H9 (cell line): ENCODE measurements at regions not wholly inside any gene's neighbourhood (a gene's known extent, or its start where the extent isn't known, plus 50 kb on each side); places are given as distances from the start of the nearest gene placed in this dataset.

Source experiments
- DNase-seq: peaks from one replicate; pipeline ENCODE4 v3.0.0-alpha.2; 2017
- H2AFZ ChIP-seq: one replicate; pipeline ENCODE4 v1.6.1; 2013; ENCODE audit warnings: mild to moderate bottlenecking, low read length, control low read depth, moderate library complexity
- H2AK5ac ChIP-seq: 2 replicates; pipeline ENCODE4 v1.6.1; 2013; ENCODE audit warnings: low read length, control low read depth, mixed read lengths; ENCODE audit not compliant: insufficient read length
- H2BK120ac ChIP-seq: one replicate; pipeline ENCODE4 v1.6.1; 2013; ENCODE audit warnings: low read depth, mild to moderate bottlenecking, low read length, control low read depth, inconsistent platforms; ENCODE audit not compliant: poor library complexity, severe bottlenecking
- H2BK12ac ChIP-seq: 2 replicates; pipeline ENCODE4 v1.6.1; 2013; ENCODE audit warnings: low read length, control low read depth, mixed read lengths, low read depth; ENCODE audit not compliant: insufficient read length
- H2BK15ac ChIP-seq: 2 replicates; pipeline ENCODE4 v1.6.1; 2013; ENCODE audit warnings: low read depth, low read length, control low read depth
- H2BK20ac ChIP-seq: one replicate; pipeline ENCODE4 v1.6.1; 2013; ENCODE audit warnings: low read depth, mild to moderate bottlenecking, low read length, control low read depth, inconsistent platforms; ENCODE audit not compliant: poor library complexity, severe bottlenecking
- H2BK5ac ChIP-seq: 2 replicates; pipeline ENCODE4 v1.6.1; 2013; ENCODE audit warnings: low read length, control low read depth, mixed read lengths; ENCODE audit not compliant: insufficient read length
- H3K14ac ChIP-seq: 2 replicates; pipeline ENCODE4 v1.6.1; 2013; ENCODE audit warnings: low read length, control low read depth; ENCODE audit not compliant: insufficient read depth
- H3K18ac ChIP-seq: 2 replicates; pipeline ENCODE4 v1.6.1; 2013; ENCODE audit warnings: low read depth, mild to moderate bottlenecking, mixed read lengths, low read length, control low read depth; ENCODE audit not compliant: insufficient read length
- H3K23ac ChIP-seq: 2 replicates; pipeline ENCODE4 v1.6.1; 2013; ENCODE audit warnings: low read length, control low read depth, mixed read lengths, low read depth; ENCODE audit not compliant: insufficient read length
- H3K23me2 ChIP-seq: 2 replicates; pipeline ENCODE4 v1.6.1; 2013; ENCODE audit warnings: low read depth, mild to moderate bottlenecking, mixed read lengths, low read length, control low read depth; ENCODE audit not compliant: insufficient read length, poor library complexity, severe bottlenecking
- H3K27ac ChIP-seq: 2 replicates; pipeline ENCODE4 v1.5.1; 2013; ENCODE audit warnings: low read length, control low read depth, mixed read lengths, low read depth; ENCODE audit not compliant: insufficient read length
- H3K27me3 ChIP-seq: 2 replicates; pipeline ENCODE4 v1.6.1; 2013; ENCODE audit warnings: low read length, control low read depth, inconsistent platforms; ENCODE audit not compliant: insufficient read depth
- H3K4ac ChIP-seq: 2 replicates; pipeline ENCODE4 v1.6.1; 2013; ENCODE audit warnings: low read depth, mild to moderate bottlenecking, control low read depth, inconsistent platforms, low read length, moderate library complexity
- H3K4me1 ChIP-seq: 2 replicates; pipeline ENCODE4 v1.6.1; 2013; ENCODE audit warnings: low read length, control low read depth, inconsistent platforms; ENCODE audit not compliant: insufficient read depth
- H3K4me2 ChIP-seq: 2 replicates; pipeline ENCODE4 v1.6.1; 2013; ENCODE audit warnings: low read length, control low read depth, mixed read lengths; ENCODE audit not compliant: insufficient read length, insufficient read depth
- H3K56ac ChIP-seq: 2 replicates; pipeline ENCODE4 v1.6.1; 2013; ENCODE audit warnings: low read depth, mild to moderate bottlenecking, mixed read lengths, low read length, control low read depth; ENCODE audit not compliant: insufficient read length
- H3K79me1 ChIP-seq: 2 replicates; pipeline ENCODE4 v1.6.1; 2013; ENCODE audit warnings: low read depth, mild to moderate bottlenecking, moderate library complexity, low read length, control low read depth, inconsistent platforms; ENCODE audit not compliant: insufficient read depth, poor library complexity, severe bottlenecking
- H3K79me2 ChIP-seq: 2 replicates; pipeline ENCODE4 v1.6.1; 2013; ENCODE audit warnings: low read length, control low read depth, inconsistent platforms; ENCODE audit not compliant: insufficient read depth
- H3K9ac ChIP-seq: 2 replicates; pipeline ENCODE4 v1.6.1; 2013; ENCODE audit warnings: low read length, control low read depth, mixed read lengths; ENCODE audit not compliant: insufficient read length; ENCODE audit errors: extremely low read depth
- H3K9me3 ChIP-seq: one replicate; pipeline ENCODE4 v1.6.1; 2013; ENCODE audit warnings: low read depth, low read length, inconsistent platforms; ENCODE audit not compliant: control insufficient read depth
- H3T11ph ChIP-seq: one replicate; pipeline ENCODE4 v1.6.1; 2013; ENCODE audit warnings: mild to moderate bottlenecking, low read length, control low read depth, inconsistent platforms
- H4K20me1 ChIP-seq: one replicate; pipeline ENCODE4 v1.6.1; 2013; ENCODE audit not compliant: control insufficient read depth, insufficient read length, insufficient read depth
- H4K5ac ChIP-seq: 2 replicates; pipeline ENCODE4 v1.6.1; 2013; ENCODE audit warnings: low read depth, mild to moderate bottlenecking, mixed read lengths, low read length, control low read depth; ENCODE audit not compliant: insufficient read length
- H4K8ac ChIP-seq: replicated peaks from 2 replicates; pipeline ENCODE4 v1.6.1; 2013; ENCODE audit warnings: low read length, control low read depth, mixed read lengths, low read depth; ENCODE audit not compliant: insufficient read length
- H4K91ac ChIP-seq: 2 replicates; pipeline ENCODE4 v1.6.1; 2013; ENCODE audit warnings: low read depth, mild to moderate bottlenecking, moderate library complexity, mixed read lengths, low read length, control low read depth; ENCODE audit not compliant: insufficient read length
- H3K27ac Mint-ChIP-seq, 3 experiments: 2 replicates in 2 of 3; 3 replicates in 1 of 3; pipeline ENCODE4 v1.8.0; 2020 to 2021; ENCODE audit warnings: mixed read lengths in 3 of 3, mild to moderate bottlenecking in 1 of 3, moderate library complexity in 1 of 3
- H3K27me3 Mint-ChIP-seq: 2 replicates; pipeline ENCODE4 v1.8.0; 2021; ENCODE audit warnings: low read depth, mild to moderate bottlenecking, moderate library complexity, mixed read lengths
- H3K36me3 Mint-ChIP-seq, 3 experiments: 2 replicates in 2 of 3; 3 replicates in 1 of 3; pipeline ENCODE4 v1.8.0; 2020 to 2021; ENCODE audit warnings: low read depth in 3 of 3, mixed read lengths in 3 of 3; ENCODE audit not compliant: insufficient read depth in 1 of 3
- H3K4me1 Mint-ChIP-seq, 2 experiments: 2 replicates each; pipeline ENCODE4 v1.8.0; 2020; ENCODE audit warnings: mixed read lengths in 2 of 2
- H3K4me3 Mint-ChIP-seq, 2 experiments: 2 replicates in 1 of 2; 3 replicates in 1 of 2; pipeline ENCODE4 v1.8.0; 2020 to 2021; ENCODE audit warnings: mild to moderate bottlenecking in 2 of 2, mixed read lengths in 2 of 2, moderate library complexity in 1 of 2
- H3K9me3 Mint-ChIP-seq, 2 experiments: 2 replicates in 1 of 2; 3 replicates in 1 of 2; pipeline ENCODE4 v1.8.0; 2020; ENCODE audit warnings: mild to moderate bottlenecking in 2 of 2, mixed read lengths in 2 of 2, moderate library complexity in 1 of 2
- CTCF ChIP-seq: fragments of 200-600 bp; sonication (generic); conservative IDR thresholded peaks from 3 replicates; pipeline ENCODE4 v1.8.0; 2021; ENCODE audit warnings: antibody characterized with exemption, mild to moderate bottlenecking
- WGBS: extraction: QIAGEN DNeasy Blood & Tissue Kit; methylation state at CpG from one replicate; pipeline ENCODE4 v1.1.7; 2013; ENCODE audit warnings: missing lambda C conversion rate, low lambda C conversion rate, mixed read lengths; ENCODE audit not compliant: insufficient read length; ENCODE audit errors: extremely low coverage; 5-methylcytosine and 5-hydroxymethylcytosine counted together

DNA sequence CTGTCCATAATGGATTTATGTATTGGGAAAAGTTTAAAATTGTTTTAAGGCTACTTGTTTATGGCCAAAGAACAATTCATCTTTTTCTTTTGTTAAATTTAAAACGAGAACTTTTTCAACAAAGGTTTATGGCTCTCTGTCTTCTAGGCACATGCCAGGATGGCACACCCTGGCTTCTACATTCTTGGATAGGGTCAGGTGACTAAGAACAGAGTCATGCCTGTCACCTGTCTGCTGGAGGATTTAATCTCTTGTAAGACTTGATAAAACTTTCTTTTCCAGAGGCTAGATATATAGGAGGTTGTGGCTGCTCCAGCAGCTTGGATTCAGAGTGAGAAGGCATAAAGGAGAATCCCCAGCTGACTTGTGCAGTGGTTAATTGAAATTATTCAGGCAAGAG lies 915.4 kb downstream of the GATA3 start:
- no peak overlapping the region for H3K27ac Mint-ChIP-seq
- H2BK15ac ChIP-seq = no peak overlapping the region
- H4K8ac ChIP-seq = no peak overlapping the region
- H4K20me1 ChIP-seq = no peaks in the 10 kb centered on the region
- no peak overlapping the region for H3K4ac ChIP-seq
- no peak overlapping the region for H2BK120ac ChIP-seq
- no peak overlapping the region for H3K23ac ChIP-seq
- no peak overlapping the region for H2AFZ ChIP-seq
- no peaks in the 10 kb centered on the region for H3K4me1 Mint-ChIP-seq
- H2BK5ac ChIP-seq = no peak overlapping the region
- H3K9me3 ChIP-seq = no peaks in the 10 kb centered on the region
- no peaks in the 10 kb centered on the region for H3K27me3 ChIP-seq
- H3K18ac ChIP-seq = no peak overlapping the region
- no peak overlapping the region for H2BK12ac ChIP-seq
- no peak overlapping the region for H3K4me2 ChIP-seq
- H3K79me2 ChIP-seq = no peaks in the 10 kb centered on the region
- TF ChIP-seq CTCF = no peak
- H3T11ph ChIP-seq = no peak overlapping the region
- no peak overlapping the region for H3K9ac ChIP-seq
- H4K5ac ChIP-seq = no peak overlapping the region
- H3K4me1 ChIP-seq = no peaks in the 10 kb centered on the region
- H3K36me3 Mint-ChIP-seq = no peaks in the 10 kb centered on the region
- H3K4me3 Mint-ChIP-seq = no peak overlapping the region
- no peaks in the 10 kb centered on the region for H3K23me2 ChIP-seq
- H2AK5ac ChIP-seq = no peak overlapping the region
- no peak overlapping the region for H3K56ac ChIP-seq
- H3K27ac ChIP-seq = no peak overlapping the region
- no peak overlapping the region for H3K14ac ChIP-seq
- H3K9me3 Mint-ChIP-seq = no peaks in the 10 kb centered on the region; a peak in 2 of 5 replicates
- no peak overlapping the region for H2BK20ac ChIP-seq
- no peaks in the 10 kb centered on the region; the same call in 1 of the 2 replicates for H3K27me3 Mint-ChIP-seq
- H4K91ac ChIP-seq = no peak overlapping the region
- no peak for DNase-seq
- no peaks in the 10 kb centered on the region for H3K79me1 ChIP-seq
- WGBS = no CpG with 5 or more reads among the region's 1 CpG
